GM21390 (cell line): ENCODE measurements at regions not wholly inside any gene's neighbourhood (a gene's known extent, or its start where the extent isn't known, plus 50 kb on each side); places are given as distances from the start of the nearest gene placed in this dataset.

Experiments used
- ATAC-seq: cut with Tn5 transposase; IDR thresholded peaks from one replicate; pipeline ENCODE4 v1.9.1; 2021; ENCODE audit not compliant: unreplicated experiment

GRCh38 chr13:74683411-74683810, 549.2 kb upstream of the KLF12 start:
- no peak for ATAC-seq

GRCh38 chr13:74682746-74683145, 548.5 kb upstream of the KLF12 start:
- ATAC-seq, result no peak

GRCh38 chr13:74681891-74682290, 547.7 kb upstream of the KLF12 start:
- ATAC-seq, result no peak

GRCh38 chr13:74678308-74678965, 544.2 kb upstream of the KLF12 start:
- no peak for ATAC-seq

- no peak for ATAC-seq
These were observed 541.8 kb upstream of the KLF12 start for GRCh38 chr13:74675972-74676371.

- ATAC-seq, result no peak
These were observed 541.0 kb upstream of the KLF12 start for GRCh38 chr13:74675182-74675581.

GRCh38 chr13:74674720-74675119, 540.5 kb upstream of the KLF12 start:
- ATAC-seq, result no peak

- no peak for ATAC-seq
These were observed 534.9 kb upstream of the KLF12 start for GRCh38 chr13:74669149-74669548.

- no peak for ATAC-seq
These were observed 533.5 kb upstream of the KLF12 start for GRCh38 chr13:74667656-74668203.

- no peak for ATAC-seq
These were observed 528.7 kb upstream of the KLF12 start for GRCh38 chr13:74662905-74663304.

GRCh38 chr13:74661851-74662250, 527.6 kb upstream of the KLF12 start:
- no peak for ATAC-seq

- ATAC-seq, result no peak
These were observed 523.6 kb upstream of the KLF12 start for GRCh38 chr13:74657765-74658164.

- ATAC-seq, result no peak
These were observed 516.9 kb upstream of the KLF12 start for GRCh38 chr13:74651121-74651520.

GRCh38 chr13:74647991-74648390, 513.8 kb upstream of the KLF12 start:
- ATAC-seq, result no peak

- ATAC-seq, result no peak
These were observed 513.0 kb upstream of the KLF12 start for GRCh38 chr13:74647211-74647610.

- ATAC-seq, result no peak
These were observed 511.9 kb upstream of the KLF12 start for GRCh38 chr13:74646091-74646490.

GRCh38 chr13:74645586-74645985, 511.4 kb upstream of the KLF12 start:
- ATAC-seq, result no peak

- no peak for ATAC-seq
These were observed 510.0 kb upstream of the KLF12 start for GRCh38 chr13:74644229-74644628.

- no peak for ATAC-seq
These were observed 507.4 kb upstream of the KLF12 start for GRCh38 chr13:74641586-74641985.

- no peak for ATAC-seq
These were observed 499.5 kb upstream of the KLF12 start for GRCh38 chr13:74633734-74634133.

- ATAC-seq, result no peak
These were observed 495.8 kb upstream of the KLF12 start for GRCh38 chr13:74629985-74630384.

GRCh38 chr13:74625541-74625940, 491.3 kb upstream of the KLF12 start:
- no peak for ATAC-seq

- ATAC-seq, result no peak
These were observed 489.6 kb upstream of the KLF12 start for GRCh38 chr13:74623761-74624160.
